Stomach (tissue), 4 donors: ENCODE measurements at regions not wholly inside any gene's neighbourhood (a gene's known extent, or its start where the extent isn't known, plus 50 kb on each side); places are given as distances from the start of the nearest gene placed in this dataset.

Experiments used
- EP300 ChIP-seq: sonication (generic); formaldehyde crosslinking; IDR thresholded peaks from one replicate; pipeline ENCODE4 v1.6.1; 2017; ENCODE audit warnings: antibody characterized with exemption
- POLR2A ChIP-seq, 4 donors: fragments of 450-650 bp; IDR thresholded peaks; one replicate each; pipeline ENCODE4 v1.6.1; 2016; ENCODE audit warnings: antibody characterized with exemption in 4 of 4, control low read depth in 2 of 4, mild to moderate bottlenecking in 1 of 4, moderate library complexity in 1 of 4
- TF ChIP-seq, protein P1 (sequence below), 7 experiments: fragments of 450-650 bp in 4 of 7; fragments of 200-600 bp in 3 of 7; sonication (generic) in 3 of 7; IDR thresholded peaks; one replicate each; pipeline ENCODE4 v1.5.1; 2016 to 2019; ENCODE audit warnings: antibody characterized with exemption in 7 of 7, control low read depth in 2 of 7, mild to moderate bottlenecking in 1 of 7

DNA sequence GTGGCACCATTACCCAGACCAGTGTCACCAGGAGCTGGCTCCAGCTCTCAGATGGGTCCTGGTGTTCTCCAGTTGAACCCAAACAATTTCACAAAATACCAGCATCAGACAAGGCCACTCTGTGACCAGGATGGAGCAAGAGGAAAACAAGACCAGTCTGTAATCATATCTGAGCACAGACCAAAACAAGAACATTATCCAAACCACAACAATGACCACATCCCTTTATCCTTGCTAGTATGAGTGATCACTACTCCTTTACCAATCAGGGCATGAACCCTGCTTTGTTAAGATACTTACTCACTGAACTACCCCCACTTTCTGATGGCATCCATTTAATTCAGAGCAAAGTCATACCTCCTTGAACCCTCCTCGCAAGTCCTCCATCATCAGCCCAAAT lies 145.9 kb downstream of the NUFIP1 start:
- TF ChIP-seq POLR2A (IDR thresholded peaks at IDR 0.05) (no peak), EP300 (no peak)
- TF ChIP-seq, protein P1, sequence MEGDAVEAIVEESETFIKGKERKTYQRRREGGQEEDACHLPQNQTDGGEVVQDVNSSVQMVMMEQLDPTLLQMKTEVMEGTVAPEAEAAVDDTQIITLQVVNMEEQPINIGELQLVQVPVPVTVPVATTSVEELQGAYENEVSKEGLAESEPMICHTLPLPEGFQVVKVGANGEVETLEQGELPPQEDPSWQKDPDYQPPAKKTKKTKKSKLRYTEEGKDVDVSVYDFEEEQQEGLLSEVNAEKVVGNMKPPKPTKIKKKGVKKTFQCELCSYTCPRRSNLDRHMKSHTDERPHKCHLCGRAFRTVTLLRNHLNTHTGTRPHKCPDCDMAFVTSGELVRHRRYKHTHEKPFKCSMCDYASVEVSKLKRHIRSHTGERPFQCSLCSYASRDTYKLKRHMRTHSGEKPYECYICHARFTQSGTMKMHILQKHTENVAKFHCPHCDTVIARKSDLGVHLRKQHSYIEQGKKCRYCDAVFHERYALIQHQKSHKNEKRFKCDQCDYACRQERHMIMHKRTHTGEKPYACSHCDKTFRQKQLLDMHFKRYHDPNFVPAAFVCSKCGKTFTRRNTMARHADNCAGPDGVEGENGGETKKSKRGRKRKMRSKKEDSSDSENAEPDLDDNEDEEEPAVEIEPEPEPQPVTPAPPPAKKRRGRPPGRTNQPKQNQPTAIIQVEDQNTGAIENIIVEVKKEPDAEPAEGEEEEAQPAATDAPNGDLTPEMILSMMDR (IDR thresholded peaks at IDR 0.05), result no peak
